HepG2 (cell line): ENCODE measurements at regions not wholly inside any gene's neighbourhood (a gene's known extent, or its start where the extent isn't known, plus 50 kb on each side); places are given as distances from the start of the nearest gene placed in this dataset.

Experiments used
- CTCF ChIP-seq: sonication (generic); formaldehyde crosslinking; IDR thresholded peaks from 2 replicates; pipeline ENCODE4 v1.5.0; 2020; ENCODE audit warnings: mild to moderate bottlenecking, missing genetic modification reagents, moderate library complexity
- GTF2F1 ChIP-seq: fragments of 150-350 bp; IDR thresholded peaks from 2 replicates; pipeline ENCODE4 v1.6.1; 2014; ENCODE audit warnings: low read length
- MIER3 ChIP-seq: IDR thresholded peaks from 2 replicates; pipeline ENCODE4 v1.6.1; 2016; ENCODE audit warnings: missing compliant biosample characterization, borderline replicate concordance
- RAD21 ChIP-seq: fragments of 450-650 bp; formaldehyde crosslinking; IDR thresholded peaks from 2 replicates; pipeline ENCODE4 v1.5.0; 2020; ENCODE audit warnings: mild to moderate bottlenecking
- SETDB1 ChIP-seq: sonication (generic); formaldehyde crosslinking; IDR thresholded peaks from 2 replicates; pipeline ENCODE4 v1.5.1; 2020; ENCODE audit warnings: missing genetic modification reagents, mild to moderate bottlenecking, borderline replicate concordance
- ZNF10 ChIP-seq: sonication (generic); formaldehyde crosslinking; IDR thresholded peaks from 2 replicates; pipeline ENCODE4 v1.4.0; 2020; ENCODE audit warnings: mild to moderate bottlenecking, low read depth, missing genetic modification reagents, borderline replicate concordance
- ZNF331 ChIP-seq: sonication (generic); formaldehyde crosslinking; IDR thresholded peaks from 2 replicates; pipeline ENCODE4 v1.4.0; 2020; ENCODE audit warnings: missing genetic modification reagents
- ZNF337 ChIP-seq: sonication (generic); formaldehyde crosslinking; IDR thresholded peaks from 2 replicates; pipeline ENCODE4 v1.5.1; 2020; ENCODE audit warnings: missing genetic modification reagents, low read depth, mild to moderate bottlenecking, borderline replicate concordance
- ZNF512 ChIP-seq: sonication (generic); formaldehyde crosslinking; IDR thresholded peaks from 2 replicates; pipeline ENCODE4 v1.4.0; 2020; ENCODE audit warnings: mild to moderate bottlenecking, missing genetic modification reagents
- TF ChIP-seq, protein P1 (sequence below): sonication (generic); IDR thresholded peaks from 2 replicates; pipeline ENCODE4 v1.6.1; 2016; ENCODE audit warnings: low read depth, borderline replicate concordance
- TF ChIP-seq, protein P2 (sequence below): sonication (generic); formaldehyde crosslinking; IDR thresholded peaks from 2 replicates; pipeline ENCODE4 v1.4.0; 2020; ENCODE audit warnings: missing genetic modification reagents
- TF ChIP-seq, protein P3 (sequence below): IDR thresholded peaks from 2 replicates; pipeline ENCODE4 v1.6.1; 2016; ENCODE audit warnings: mild to moderate bottlenecking, missing biosample characterization, missing genetic modification reagents

GRCh38 chr7:84904561-84904960 is 282.3 kb downstream of the SEMA3D start:
- TF ChIP-seq CTCF (CRISPR knock-in tag) (no peak), ZNF512 (no peak), ZNF331 (no peak), RAD21 (CRISPR knock-in tag) (no peak), SETDB1 (CRISPR knock-in tag) (no peak), ZNF10 (no peak), MIER3 (no peak), ZNF337 (CRISPR knock-in tag) (no peak), GTF2F1 (no peak)
- TF ChIP-seq, protein P1, sequence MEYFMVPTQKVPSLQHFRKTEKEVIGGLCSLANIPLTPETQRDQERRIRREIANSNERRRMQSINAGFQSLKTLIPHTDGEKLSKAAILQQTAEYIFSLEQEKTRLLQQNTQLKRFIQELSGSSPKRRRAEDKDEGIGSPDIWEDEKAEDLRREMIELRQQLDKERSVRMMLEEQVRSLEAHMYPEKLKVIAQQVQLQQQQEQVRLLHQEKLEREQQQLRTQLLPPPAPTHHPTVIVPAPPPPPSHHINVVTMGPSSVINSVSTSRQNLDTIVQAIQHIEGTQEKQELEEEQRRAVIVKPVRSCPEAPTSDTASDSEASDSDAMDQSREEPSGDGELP, result no peak
- TF ChIP-seq, protein P2, sequence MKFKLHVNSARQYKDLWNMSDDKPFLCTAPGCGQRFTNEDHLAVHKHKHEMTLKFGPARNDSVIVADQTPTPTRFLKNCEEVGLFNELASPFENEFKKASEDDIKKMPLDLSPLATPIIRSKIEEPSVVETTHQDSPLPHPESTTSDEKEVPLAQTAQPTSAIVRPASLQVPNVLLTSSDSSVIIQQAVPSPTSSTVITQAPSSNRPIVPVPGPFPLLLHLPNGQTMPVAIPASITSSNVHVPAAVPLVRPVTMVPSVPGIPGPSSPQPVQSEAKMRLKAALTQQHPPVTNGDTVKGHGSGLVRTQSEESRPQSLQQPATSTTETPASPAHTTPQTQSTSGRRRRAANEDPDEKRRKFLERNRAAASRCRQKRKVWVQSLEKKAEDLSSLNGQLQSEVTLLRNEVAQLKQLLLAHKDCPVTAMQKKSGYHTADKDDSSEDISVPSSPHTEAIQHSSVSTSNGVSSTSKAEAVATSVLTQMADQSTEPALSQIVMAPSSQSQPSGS (CRISPR knock-in tag), result no peak
- TF ChIP-seq, protein P3, sequence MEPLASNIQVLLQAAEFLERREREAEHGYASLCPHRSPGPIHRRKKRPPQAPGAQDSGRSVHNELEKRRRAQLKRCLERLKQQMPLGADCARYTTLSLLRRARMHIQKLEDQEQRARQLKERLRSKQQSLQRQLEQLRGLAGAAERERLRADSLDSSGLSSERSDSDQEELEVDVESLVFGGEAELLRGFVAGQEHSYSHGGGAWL (CRISPR knock-in tag), result no peak
